CD4-positive, alpha-beta memory T cell (primary cell): ENCODE measurements at regions not wholly inside any gene's neighbourhood (a gene's known extent, or its start where the extent isn't known, plus 50 kb on each side); places are given as distances from the start of the nearest gene placed in this dataset.

Experiments
- CTCF ChIA-PET: fragments of 350-600 bp; sonication (Branson Sonifier 250); formaldehyde crosslinking; loops from one replicate; lab custom pipeline; 2021; ENCODE audit warnings: inconsistent platforms; ENCODE audit not compliant: partially characterized antibody; lab: Charles Lee
- POLR2A ChIA-PET: fragments of 350-600 bp; sonication (Branson Sonifier 250); formaldehyde crosslinking; loops from one replicate; lab custom pipeline; 2021; ENCODE audit not compliant: partially characterized antibody; lab: Charles Lee
- DNase-seq, 5 donors: peaks; one replicate each; pipeline versions ENCODE4 v3.0.0 to v3.0.0-alpha.2; 2020 to 2022; ENCODE audit warnings: mixed read lengths in 1 of 5
- H3K27ac ChIP-seq: one replicate; pipeline ENCODE4 v1.7.0; 2013; ENCODE audit warnings: low read depth, low read length
- H3K27me3 ChIP-seq: 2 replicates; pipeline ENCODE4 v1.7.0; 2013; ENCODE audit warnings: mild to moderate bottlenecking, low read length, moderate library complexity; ENCODE audit not compliant: insufficient read depth
- H3K36me3 ChIP-seq: 2 replicates; pipeline ENCODE4 v1.7.0; 2013; ENCODE audit warnings: mild to moderate bottlenecking, low read length, moderate library complexity; ENCODE audit not compliant: insufficient read depth
- H3K4me1 ChIP-seq: 2 replicates; pipeline ENCODE4 v1.7.0; 2013; ENCODE audit warnings: mild to moderate bottlenecking, low read length, moderate library complexity; ENCODE audit not compliant: insufficient read depth
- H3K4me3 ChIP-seq, 2 donors: one replicate each; pipeline ENCODE4 v1.7.0; 2013; ENCODE audit warnings: low read length in 2 of 2, mild to moderate bottlenecking in 1 of 2
- H3K9me3 ChIP-seq, 2 donors: one replicate each; pipeline ENCODE4 v1.7.0; 2013; ENCODE audit warnings: low read length in 2 of 2, control low read depth in 1 of 2; ENCODE audit not compliant: control insufficient read depth in 1 of 2
- H3K27ac Mint-ChIP-seq, 7 donors: one replicate each; pipeline ENCODE4 v1.8.0; 2020 to 2021; ENCODE audit warnings: mixed read lengths in 7 of 7, mild to moderate bottlenecking in 6 of 7, inconsistent platforms in 3 of 7, moderate library complexity in 3 of 7
- H3K27me3 Mint-ChIP-seq, 2 donors: one replicate each; pipeline ENCODE4 v1.8.0; 2020 to 2021; ENCODE audit warnings: mixed read lengths in 2 of 2
- H3K36me3 Mint-ChIP-seq, 2 donors: one replicate each; pipeline ENCODE4 v1.8.0; 2020 to 2021; ENCODE audit warnings: mixed read lengths in 2 of 2, inconsistent platforms in 1 of 2, mild to moderate bottlenecking in 1 of 2
- H3K4me1 Mint-ChIP-seq, 4 donors: one replicate each; pipeline ENCODE4 v1.8.0; 2020 to 2021; ENCODE audit warnings: mixed read lengths in 4 of 4, mild to moderate bottlenecking in 1 of 4
- H3K4me3 Mint-ChIP-seq, 8 donors: one replicate each; pipeline ENCODE4 v1.8.0; 2020 to 2021; ENCODE audit warnings: mixed read lengths in 8 of 8, mild to moderate bottlenecking in 7 of 8, moderate library complexity in 6 of 8, inconsistent platforms in 3 of 8
- H3K9me3 Mint-ChIP-seq, 8 donors: one replicate each; pipeline ENCODE4 v1.8.0; 2020 to 2021; ENCODE audit warnings: mixed read lengths in 8 of 8, mild to moderate bottlenecking in 5 of 8, inconsistent platforms in 3 of 8, moderate library complexity in 1 of 8
- intact Hi-C: fragments of 100-400 bp; cut with micrococcal nuclease; formaldehyde crosslinking; loops from one replicate; pipeline ENCODE4 v1.15.1; 2023

DNA sequence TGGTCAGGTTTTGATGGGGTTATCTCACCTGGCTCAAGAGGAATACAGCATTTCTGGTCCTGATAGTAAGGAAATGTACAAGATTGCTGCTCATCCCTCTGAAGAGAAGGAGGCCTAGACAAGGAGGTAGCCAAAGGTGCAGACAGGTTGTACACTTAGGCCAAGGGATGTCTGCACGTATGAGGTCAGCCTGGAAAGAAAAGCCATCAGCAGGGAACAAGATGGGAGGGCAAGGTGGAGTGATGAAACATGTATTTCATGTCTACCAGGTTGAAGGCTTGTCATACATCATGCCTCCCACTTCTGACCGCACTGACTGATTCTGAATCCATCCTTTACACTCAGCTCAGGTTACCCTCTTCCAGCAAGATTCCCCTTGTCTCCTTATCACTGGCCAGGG is 296.8 kb upstream of the VLDLR start:
- POLR2A ChIA-PET, result no interaction called here
- Mint-ChIP-seq H3K4me3 (no peak overlapping the region), H3K27me3 (peaks cover 2 to 6% of the 10 kb centered on the region in 2 donors), H3K9me3 (peaks cover 0 to 2% (median 0%) of the 10 kb centered on the region in 8 donors), H3K36me3 (no peaks in the 10 kb centered on the region), H3K27ac (no peak overlapping the region), H3K4me1 (no peaks in the 10 kb centered on the region)
- Histone ChIP-seq H3K9me3 (no peaks in the 10 kb centered on the region), H3K4me3 (no peak overlapping the region), H3K4me1 (no peaks in the 10 kb centered on the region), H3K27me3 (no peaks in the 10 kb centered on the region), H3K27ac (no peak overlapping the region), H3K36me3 (no peaks in the 10 kb centered on the region)
- intact Hi-C loops, result no loop called here
- DNase-seq, result no peak
- CTCF ChIA-PET, result no interaction called here

DNA sequence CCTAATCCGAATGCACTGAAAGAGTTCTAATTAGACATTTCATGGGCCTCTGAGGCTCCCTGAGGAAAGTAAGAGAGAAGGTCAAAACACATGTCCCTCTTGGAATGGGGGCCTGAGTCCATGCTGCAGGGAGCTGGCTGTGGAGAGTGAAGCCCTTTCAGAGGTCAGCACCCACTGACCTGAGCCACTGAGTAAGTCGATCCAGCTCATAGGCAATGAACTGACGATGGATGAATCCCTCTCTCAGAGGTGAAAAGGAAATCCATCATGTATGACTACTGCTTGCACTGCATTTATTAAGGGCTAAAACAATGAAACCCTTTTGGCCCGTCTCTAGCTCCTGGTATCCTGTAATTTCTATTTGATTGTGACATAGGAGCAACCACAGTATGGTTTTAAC is 288.9 kb upstream of the VLDLR start:
- Mint-ChIP-seq H3K27ac (no peak overlapping the region), H3K4me1 (no peaks in the 10 kb centered on the region), H3K36me3 (no peaks in the 10 kb centered on the region), H3K4me3 (no peak overlapping the region), H3K27me3 (peaks cover 3 to 4% of the 10 kb centered on the region in 2 donors), H3K9me3 (no peaks in the 10 kb centered on the region)
- DNase-seq, result no peak
- no peak overlapping the region for H3K4me3 ChIP-seq
- intact Hi-C loops, result no loop called here
- no peaks in the 10 kb centered on the region for H3K9me3 ChIP-seq
- H3K36me3 ChIP-seq, result no peaks in the 10 kb centered on the region
- CTCF ChIA-PET, result no interaction called here
- POLR2A ChIA-PET, result no interaction called here
- H3K4me1 ChIP-seq, result no peaks in the 10 kb centered on the region
- no peaks in the 10 kb centered on the region for H3K27me3 ChIP-seq
- no peak overlapping the region for H3K27ac ChIP-seq

- H3K4me1 Mint-ChIP-seq, result no peaks in the 10 kb centered on the region
- Histone ChIP-seq H3K27me3 (no peaks in the 10 kb centered on the region), H3K9me3 (no peaks in the 10 kb centered on the region), H3K36me3 (no peaks in the 10 kb centered on the region), H3K4me3 (no peak overlapping the region), H3K27ac (no peak overlapping the region), H3K4me1 (no peaks in the 10 kb centered on the region)
- no peaks in the 10 kb centered on the region for H3K36me3 Mint-ChIP-seq
- no peak for DNase-seq
- no peak overlapping the region for H3K27ac Mint-ChIP-seq
- H3K9me3 Mint-ChIP-seq, result no peaks in the 10 kb centered on the region
- CTCF ChIA-PET, result no interaction called here
- intact Hi-C loops, result no loop called here
- no peak overlapping the region for H3K4me3 Mint-ChIP-seq
- POLR2A ChIA-PET, result no interaction called here
- H3K27me3 Mint-ChIP-seq, result peaks cover 3 to 4% of the 10 kb centered on the region in 2 donors
Observed at GRCh38 chr9:2335260-2335659, 286.3 kb upstream of the VLDLR start.

DNA sequence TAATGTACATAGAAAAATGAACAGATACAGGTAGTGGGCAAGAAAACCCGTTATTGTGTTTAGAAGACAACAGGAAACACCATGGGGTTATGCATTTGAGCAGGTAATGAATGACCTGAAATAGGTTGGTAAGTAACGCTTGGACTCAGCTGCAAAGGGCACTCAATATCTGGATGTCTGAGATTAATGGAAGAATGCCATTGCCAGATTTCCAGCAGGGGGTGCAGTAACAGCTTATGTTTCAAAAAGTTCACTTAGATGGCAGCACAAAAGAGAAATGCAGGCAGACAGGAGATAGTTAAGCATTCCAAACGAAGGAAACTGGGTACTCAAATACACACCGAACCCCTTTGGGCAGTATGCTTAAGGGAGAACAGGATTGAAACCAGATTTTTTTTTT is 285.5 kb upstream of the VLDLR start:
- intact Hi-C loops, result no loop called here

DNA sequence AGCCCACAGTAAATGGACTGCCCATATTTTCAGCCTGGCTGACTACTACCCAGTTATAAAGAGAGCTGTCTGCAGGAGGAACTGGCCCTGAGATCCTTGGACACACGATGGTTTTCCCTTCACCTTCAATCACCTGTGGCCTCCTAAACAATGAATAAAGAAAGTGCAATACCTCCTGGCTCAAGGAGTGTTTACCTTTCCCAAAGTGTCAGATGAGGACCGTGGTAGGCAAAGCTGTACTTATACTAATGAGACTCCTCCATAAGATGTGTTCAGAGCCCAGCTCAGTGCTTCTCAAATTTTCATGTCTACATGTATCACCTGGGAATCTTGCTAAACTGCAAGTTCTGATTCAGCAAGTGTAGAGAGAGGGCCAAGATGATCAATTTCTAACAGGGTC is 284.5 kb upstream of the VLDLR start:
- Histone ChIP-seq H3K27ac (no peak overlapping the region), H3K27me3 (no peaks in the 10 kb centered on the region), H3K4me3 (no peak overlapping the region), H3K36me3 (no peaks in the 10 kb centered on the region), H3K9me3 (no peaks in the 10 kb centered on the region), H3K4me1 (no peaks in the 10 kb centered on the region)
- Mint-ChIP-seq H3K9me3 (no peaks in the 10 kb centered on the region), H3K4me1 (no peaks in the 10 kb centered on the region), H3K4me3 (no peak overlapping the region), H3K36me3 (no peaks in the 10 kb centered on the region), H3K27me3 (peaks cover 3 to 4% of the 10 kb centered on the region in 2 donors), H3K27ac (no peak overlapping the region)
- CTCF ChIA-PET, result no interaction called here
- no peak for DNase-seq
- intact Hi-C loops, result no loop called here
- POLR2A ChIA-PET, result no interaction called here

More for the DNA sequence above, 285.5 kb upstream of the VLDLR start:
- no peak overlapping the region for H3K4me3 ChIP-seq
- Mint-ChIP-seq H3K27me3 (peaks cover 3 to 4% of the 10 kb centered on the region in 2 donors), H3K36me3 (no peaks in the 10 kb centered on the region), H3K27ac (no peak overlapping the region), H3K4me3 (no peak overlapping the region), H3K4me1 (no peaks in the 10 kb centered on the region), H3K9me3 (no peaks in the 10 kb centered on the region)
- ChIA-PET CTCF (no interaction called here), POLR2A (no interaction called here)
- H3K27me3 ChIP-seq, result no peaks in the 10 kb centered on the region
- DNase-seq, result no peak
- no peaks in the 10 kb centered on the region for H3K36me3 ChIP-seq
- no peak overlapping the region for H3K27ac ChIP-seq
- no peaks in the 10 kb centered on the region for H3K9me3 ChIP-seq
- no peaks in the 10 kb centered on the region for H3K4me1 ChIP-seq

GRCh38 chr9:2337627-2338026 is 284.0 kb upstream of the VLDLR start:
- H3K27me3 ChIP-seq, result no peaks in the 10 kb centered on the region
- intact Hi-C loops, result no loop called here
- H3K4me1 Mint-ChIP-seq, result no peaks in the 10 kb centered on the region
- DNase-seq, result no peak
- no peak overlapping the region for H3K27ac ChIP-seq
- H3K4me1 ChIP-seq, result no peaks in the 10 kb centered on the region
- H3K9me3 Mint-ChIP-seq, result no peaks in the 10 kb centered on the region
- H3K9me3 ChIP-seq, result no peaks in the 10 kb centered on the region
- ChIA-PET POLR2A (no interaction called here), CTCF (no interaction called here)
- no peak overlapping the region for H3K4me3 Mint-ChIP-seq
- no peaks in the 10 kb centered on the region for H3K36me3 ChIP-seq
- H3K27me3 Mint-ChIP-seq, result peaks cover 3 to 6% of the 10 kb centered on the region in 2 donors
- H3K27ac Mint-ChIP-seq, result no peak overlapping the region
- no peak overlapping the region for H3K4me3 ChIP-seq
- H3K36me3 Mint-ChIP-seq, result no peaks in the 10 kb centered on the region

GRCh38 chr9:2338777-2339365 is 282.7 kb upstream of the VLDLR start:
- Mint-ChIP-seq H3K36me3 (no peaks in the 10 kb centered on the region), H3K4me1 (no peaks in the 10 kb centered on the region), H3K27me3 (peaks cover 3% of the 10 kb centered on the region in 2 donors), H3K4me3 (no peak overlapping the region), H3K9me3 (no peaks in the 10 kb centered on the region), H3K27ac (no peak overlapping the region)
- Histone ChIP-seq H3K27ac (no peak overlapping the region), H3K27me3 (no peaks in the 10 kb centered on the region), H3K36me3 (no peaks in the 10 kb centered on the region), H3K4me3 (no peak overlapping the region), H3K4me1 (no peaks in the 10 kb centered on the region), H3K9me3 (no peaks in the 10 kb centered on the region)
- ChIA-PET POLR2A (no interaction called here), CTCF (no interaction called here)
- intact Hi-C loops, result no loop called here
- DNase-seq, result no peak

DNA sequence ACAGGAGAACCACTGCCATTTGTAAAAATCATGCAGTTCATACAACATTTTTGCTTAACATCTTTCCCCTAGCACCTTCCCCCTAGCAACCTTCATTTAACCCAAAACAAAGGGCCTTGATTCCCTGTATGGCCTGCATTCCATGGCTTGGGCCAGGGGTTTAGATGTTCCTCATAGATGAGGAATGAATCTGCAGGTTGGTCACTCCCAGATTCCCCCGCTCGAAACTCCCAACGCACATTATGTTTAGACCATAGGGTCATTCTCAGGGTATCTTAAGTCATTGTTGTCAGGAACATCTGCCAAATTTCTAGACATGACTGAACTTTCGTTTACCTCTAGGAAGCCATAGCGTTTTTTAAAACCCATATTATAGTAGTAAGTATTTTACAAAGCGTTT is 282.2 kb upstream of the VLDLR start:
- Mint-ChIP-seq H3K27ac (no peak overlapping the region), H3K9me3 (no peaks in the 10 kb centered on the region), H3K4me1 (no peaks in the 10 kb centered on the region), H3K4me3 (no peak overlapping the region), H3K36me3 (no peaks in the 10 kb centered on the region), H3K27me3 (peaks cover 2 to 3% of the 10 kb centered on the region in 2 donors)
- Histone ChIP-seq H3K4me1 (no peaks in the 10 kb centered on the region), H3K27me3 (no peaks in the 10 kb centered on the region), H3K27ac (no peak overlapping the region), H3K36me3 (no peaks in the 10 kb centered on the region), H3K4me3 (no peak overlapping the region), H3K9me3 (no peaks in the 10 kb centered on the region)
- CTCF ChIA-PET, result no interaction called here
- intact Hi-C loops, result no loop called here
- DNase-seq, result no peak
- POLR2A ChIA-PET, result no interaction called here
